Sigmoid colon (tissue), 6 donors: ENCODE measurements at regions not wholly inside any gene's neighbourhood (a gene's known extent, or its start where the extent isn't known, plus 50 kb on each side); places are given as distances from the start of the nearest gene placed in this dataset.
A peak's percentile ranks its signal among the peaks of the same experiment; 100 is the strongest.
"Not testable (repeated sequence)": the region's sequence is repeated elsewhere in the genome, so short reads cannot be mapped to it uniquely, and the experiment has no call there.

ENCODE experiments used
- DNase-seq: peaks from one replicate; pipeline ENCODE4 v3.0.0-alpha.2; 2019
- H3K27ac ChIP-seq, 4 donors: fragments of 200-600 bp; sonication (generic); one replicate each; pipeline ENCODE4 v1.5.1; 2016 to 2019; ENCODE audit warnings: mild to moderate bottlenecking in 1 of 4
- H3K27me3 ChIP-seq, 3 donors: fragments of 200-600 bp; sonication (generic); one replicate each; pipeline ENCODE4 v1.5.1; 2019; ENCODE audit warnings: mild to moderate bottlenecking in 1 of 3
- H3K36me3 ChIP-seq, 4 donors: fragments of 200-600 bp; sonication (generic); one replicate each; pipeline ENCODE4 v1.5.1; 2016 to 2019
- H3K4me1 ChIP-seq, 4 donors: fragments of 200-600 bp; sonication (generic); one replicate each; pipeline ENCODE4 v1.5.1; 2017 to 2019
- H3K4me3 ChIP-seq, 4 donors: fragments of 200-600 bp; sonication (generic); one replicate each; pipeline ENCODE4 v1.5.1; 2017 to 2019; ENCODE audit warnings: mild to moderate bottlenecking in 2 of 4, moderate library complexity in 1 of 4
- H3K9me3 ChIP-seq, 4 donors: fragments of 200-600 bp in 3 of 4; sonication (generic) in 3 of 4; one replicate each; pipeline versions ENCODE4 v1.5.1 to v1.6.1; 2013 to 2019
- EP300 ChIP-seq, 4 donors: sonication (generic); formaldehyde crosslinking; IDR thresholded peaks; one replicate each; pipeline ENCODE4 v1.6.1; 2017; ENCODE audit warnings: antibody characterized with exemption in 4 of 4
- POLR2A ChIP-seq, 2 donors: fragments of 450-650 bp; IDR thresholded peaks; one replicate each; pipeline ENCODE4 v1.6.1; 2016; ENCODE audit warnings: antibody characterized with exemption in 2 of 2, mild to moderate bottlenecking in 2 of 2, moderate library complexity in 2 of 2
- POLR2AphosphoS5 ChIP-seq, 4 donors: sonication (generic); formaldehyde crosslinking; IDR thresholded peaks; one replicate each; pipeline ENCODE4 v1.6.1; 2017; ENCODE audit warnings: antibody characterized with exemption in 4 of 4
- WGBS, 2 donors: extraction: QIAGEN DNeasy Blood & Tissue Kit; methylation state at CpG; one replicate each; pipeline ENCODE4 v1.1.7; 2013; 5-methylcytosine and 5-hydroxymethylcytosine counted together
- intact Hi-C: fragments of 100-400 bp; cut with DNase I; formaldehyde crosslinking; loops from one replicate; pipeline ENCODE4 v1.15.1; 2023
- TF ChIP-seq, protein P1 (sequence below), 4 experiments: fragments of 450-650 bp in 3 of 4; fragments of 200-600 bp in 1 of 4; IDR thresholded peaks; one replicate each; pipeline ENCODE4 v1.5.1; 2016 to 2019; ENCODE audit warnings: antibody characterized with exemption in 4 of 4, mild to moderate bottlenecking in 3 of 4, moderate library complexity in 2 of 4
- donor health status: healthy with polysubstance abuse.
- donor health status: healthy.

DNA sequence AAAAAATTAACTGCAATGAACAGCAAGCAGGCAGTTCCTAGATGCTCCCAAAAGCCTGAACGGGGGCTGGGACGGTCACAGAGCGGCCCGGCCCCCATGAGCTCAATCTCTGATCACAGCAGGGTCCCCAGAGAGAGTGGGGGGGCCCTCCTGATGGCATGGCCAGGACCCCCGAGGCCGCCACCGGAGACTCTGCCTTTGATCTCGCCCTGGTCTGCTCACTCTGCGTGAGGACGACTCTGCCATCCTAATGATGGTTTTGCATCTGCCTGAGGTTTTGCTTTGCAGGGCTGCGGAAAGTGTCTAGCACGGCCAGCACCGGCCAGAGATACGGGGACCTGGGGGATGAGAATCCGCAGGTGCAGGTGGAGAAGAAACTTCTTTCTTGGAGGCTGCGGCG lies 103.8 kb downstream of the SHOX start:
- no peaks in the 10 kb centered on the region for H3K4me1 ChIP-seq
- H3K9me3 ChIP-seq: no peaks in the 10 kb centered on the region
- no peak overlapping the region for H3K4me3 ChIP-seq
- H3K36me3 ChIP-seq: no peaks in the 10 kb centered on the region
- peak; percentile 56 for DNase-seq
- WGBS, 2 donors: 59 to 65% methylated on average over 17 of the region's 17 CpGs
- H3K27ac ChIP-seq: no peak overlapping the region
- intact Hi-C loops: no loop called here
- no peaks in the 10 kb centered on the region for H3K27me3 ChIP-seq
- TF ChIP-seq EP300 (IDR thresholded peaks at IDR 0.05) (no peak), POLR2AphosphoS5 (IDR thresholded peaks at IDR 0.05) (no peak), POLR2A (IDR thresholded peaks at IDR 0.05) (no peak)
- TF ChIP-seq, protein P1, sequence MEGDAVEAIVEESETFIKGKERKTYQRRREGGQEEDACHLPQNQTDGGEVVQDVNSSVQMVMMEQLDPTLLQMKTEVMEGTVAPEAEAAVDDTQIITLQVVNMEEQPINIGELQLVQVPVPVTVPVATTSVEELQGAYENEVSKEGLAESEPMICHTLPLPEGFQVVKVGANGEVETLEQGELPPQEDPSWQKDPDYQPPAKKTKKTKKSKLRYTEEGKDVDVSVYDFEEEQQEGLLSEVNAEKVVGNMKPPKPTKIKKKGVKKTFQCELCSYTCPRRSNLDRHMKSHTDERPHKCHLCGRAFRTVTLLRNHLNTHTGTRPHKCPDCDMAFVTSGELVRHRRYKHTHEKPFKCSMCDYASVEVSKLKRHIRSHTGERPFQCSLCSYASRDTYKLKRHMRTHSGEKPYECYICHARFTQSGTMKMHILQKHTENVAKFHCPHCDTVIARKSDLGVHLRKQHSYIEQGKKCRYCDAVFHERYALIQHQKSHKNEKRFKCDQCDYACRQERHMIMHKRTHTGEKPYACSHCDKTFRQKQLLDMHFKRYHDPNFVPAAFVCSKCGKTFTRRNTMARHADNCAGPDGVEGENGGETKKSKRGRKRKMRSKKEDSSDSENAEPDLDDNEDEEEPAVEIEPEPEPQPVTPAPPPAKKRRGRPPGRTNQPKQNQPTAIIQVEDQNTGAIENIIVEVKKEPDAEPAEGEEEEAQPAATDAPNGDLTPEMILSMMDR (IDR thresholded peaks at IDR 0.05): no peak

DNA sequence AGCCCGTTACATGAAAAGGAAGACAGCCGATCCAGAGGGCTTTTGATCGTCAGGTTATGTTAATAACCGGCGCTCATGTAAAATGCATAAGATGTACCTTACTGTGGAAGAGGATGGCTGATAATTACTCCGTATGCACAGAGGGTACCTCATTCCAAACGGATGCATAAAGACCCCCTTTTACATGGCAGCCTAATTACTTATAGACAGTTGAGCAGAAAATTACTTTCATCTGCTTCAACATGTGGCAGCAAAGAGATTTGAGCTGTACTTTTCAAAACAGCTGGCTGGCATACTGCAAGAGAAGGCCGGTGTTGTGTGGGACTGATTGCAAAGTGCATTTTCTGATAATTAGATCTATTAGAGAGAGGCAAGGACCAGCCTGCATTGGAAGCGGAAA lies 103.4 kb downstream of the SHOX start:
- Histone ChIP-seq H3K9me3 (no peaks in the 10 kb centered on the region), H3K4me3 (no peak overlapping the region), H3K27ac (no peak overlapping the region), H3K4me1 (no peaks in the 10 kb centered on the region), H3K27me3 (no peaks in the 10 kb centered on the region), H3K36me3 (no peaks in the 10 kb centered on the region)
- DNase-seq: peak; percentile 1
- WGBS, 2 donors: 82 to 83% methylated on average over 9 of the region's 9 CpGs
- intact Hi-C loops: no loop called here
- no peak for TF ChIP-seq EP300 (IDR thresholded peaks at IDR 0.05)
- TF ChIP-seq POLR2AphosphoS5 (IDR thresholded peaks at IDR 0.05): no peak
- TF ChIP-seq POLR2A (IDR thresholded peaks at IDR 0.05): no peak
- TF ChIP-seq, protein P1 (IDR thresholded peaks at IDR 0.05): no peak

DNA sequence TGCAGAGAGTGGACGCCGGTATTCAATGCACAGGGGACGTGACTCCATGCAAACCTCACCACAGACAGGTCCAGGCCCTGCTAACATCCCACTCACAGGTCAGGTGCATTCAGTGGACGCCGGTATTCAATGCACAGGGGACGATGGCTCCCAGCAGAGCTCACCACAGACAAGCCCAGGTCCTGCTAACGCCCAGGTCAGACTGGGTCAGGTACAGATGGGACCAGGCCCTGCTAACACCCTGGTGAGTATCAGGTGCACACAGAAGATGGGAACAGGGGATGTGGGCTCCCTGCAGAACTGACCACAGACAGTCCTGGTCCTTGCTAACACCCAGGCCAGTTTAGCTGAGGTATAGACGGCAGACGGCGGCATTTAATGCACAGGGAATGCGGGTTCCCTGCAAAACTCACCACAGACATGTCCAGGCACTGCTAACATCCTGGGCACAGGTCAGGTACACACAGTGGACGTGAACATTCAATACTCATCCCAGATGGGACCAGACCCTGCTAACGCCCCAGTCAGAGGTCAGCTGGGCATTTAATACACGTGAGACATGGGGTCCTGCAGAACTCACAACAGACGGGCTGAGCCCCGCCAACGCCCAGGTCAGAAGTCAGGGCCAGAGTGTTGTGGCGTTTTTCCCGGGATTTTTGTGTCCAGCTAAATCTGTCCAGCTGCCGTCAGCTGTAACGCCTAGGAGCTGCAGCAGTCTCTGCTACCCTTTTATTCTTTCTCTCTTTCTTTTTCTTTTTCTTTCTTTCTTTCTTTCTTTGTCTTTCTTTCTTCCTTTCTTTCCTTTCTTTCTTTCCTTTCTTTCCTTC lies 99.2 kb downstream of the SHOX start:
- intact Hi-C loops: no loop called here
- 66 to 77% methylated on average over 21 of the region's 21 CpGs for WGBS, 2 donors
- TF ChIP-seq POLR2A (IDR thresholded peaks at IDR 0.05) (no peak), EP300 (IDR thresholded peaks at IDR 0.05) (no peak), POLR2AphosphoS5 (IDR thresholded peaks at IDR 0.05) (no peak)
- TF ChIP-seq, protein P1 (IDR thresholded peaks at IDR 0.05): no peak

DNA sequence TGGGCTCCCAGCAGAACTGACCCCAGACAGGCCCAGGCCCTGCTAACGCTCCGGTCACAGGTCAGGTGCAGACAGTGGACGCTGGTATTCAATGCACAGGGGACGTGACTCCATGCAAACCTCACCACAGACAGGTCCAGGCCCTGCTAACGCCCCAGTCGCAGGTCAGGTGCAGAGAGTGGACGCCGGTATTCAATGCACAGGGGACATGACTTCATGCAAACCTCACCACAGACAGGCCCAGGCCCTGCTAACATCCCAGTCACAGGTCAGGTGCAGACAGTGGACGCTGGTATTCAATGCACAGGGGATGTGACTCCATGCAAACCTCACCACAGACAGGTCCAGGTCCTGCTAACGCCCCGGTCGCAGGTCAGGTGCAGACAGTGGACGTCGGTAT lies 98.5 kb downstream of the SHOX start:
- H3K4me3 ChIP-seq, H3K9me3 ChIP-seq, intact Hi-C loops, H3K4me1 ChIP-seq, H3K27me3 ChIP-seq, H3K27ac ChIP-seq, H3K36me3 ChIP-seq: not testable (repeated sequence)
- DNase-seq: peak; percentile 10
- WGBS, 2 donors: 87 to 91% methylated on average over 13 to 14 of the region's 14 CpGs

More for the DNA sequence above, 99.2 kb downstream of the SHOX start:
- Histone ChIP-seq H3K9me3 (no peaks in the 10 kb centered on the region), H3K4me1 (no peaks in the 10 kb centered on the region), H3K4me3 (no peak overlapping the region), H3K36me3 (no peaks in the 10 kb centered on the region), H3K27me3 (no peaks in the 10 kb centered on the region), H3K27ac (no peak overlapping the region)
- peak; percentile 32 for DNase-seq

DNA sequence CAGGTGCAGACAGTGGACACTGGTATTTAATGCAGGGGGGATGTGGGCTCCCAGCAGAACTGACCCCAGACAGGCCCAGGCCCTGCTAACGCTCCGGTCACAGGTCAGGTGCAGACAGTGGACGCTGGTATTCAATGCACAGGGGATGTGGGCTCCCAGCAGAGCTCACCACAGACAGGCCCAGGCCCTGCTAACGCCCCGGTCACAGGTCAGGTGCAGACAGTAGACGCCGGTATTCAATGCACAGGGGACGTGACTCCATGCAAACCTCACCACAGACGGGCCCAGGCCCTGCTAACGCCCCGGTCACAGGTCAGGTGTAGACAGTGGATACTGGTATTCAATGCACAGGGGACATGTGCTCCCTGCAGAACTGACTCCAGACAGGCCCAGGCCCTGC lies 98.0 kb downstream of the SHOX start:
- H3K4me1 ChIP-seq, intact Hi-C loops, H3K4me3 ChIP-seq, H3K27ac ChIP-seq, H3K36me3 ChIP-seq, H3K9me3 ChIP-seq, H3K27me3 ChIP-seq: not testable (repeated sequence)
- WGBS, 2 donors: 81 to 85% methylated on average over 11 of the region's 11 CpGs
- peak; percentile 10 for DNase-seq
